HepG2 (cell line): ENCODE measurements at regions not wholly inside any gene's neighbourhood (a gene's known extent, or its start where the extent isn't known, plus 50 kb on each side); places are given as distances from the start of the nearest gene placed in this dataset.

ENCODE experiments used
- ATAC-seq: fragments of 200-7000 bp; cut with Tn5 transposase; 3 replicates; pipeline ENCODE4 v1.9.1; 2020; ENCODE audit warnings: mild to moderate bottlenecking, moderate library complexity
- BruUV-seq: library from RNA; stranded (reverse); fragments of 400-500 nt; replicated peaks from 2 replicates; lab custom pipeline; 2021; lab: Mats Ljungman, UMichigan
- CTCF ChIA-PET: fragments of 300-600 bp; formaldehyde crosslinking; extraction: SDS; loops from one replicate; lab custom pipeline; 2021; ENCODE audit warnings: low total read pairs, inconsistent platforms, low intra/inter-chr PET ratio; lab: Yijun Ruan, JAX
- POLR2A ChIA-PET: fragments of 350-600 bp; sonication (Branson Sonifier 250); formaldehyde crosslinking; loops from one replicate; lab custom pipeline; 2020; ENCODE audit warnings: antibody characterized with exemption, inconsistent platforms; lab: Yijun Ruan, JAX
- DNase-seq: peaks from one replicate; pipeline ENCODE4 v3.0.0-alpha.2; 2015; ENCODE audit warnings: low spot score
- FAIRE-seq: peaks from 3 replicates; lab custom pipeline; 2011; peaks lifted over from hg19 to GRCh38; lab: Jason Lieb, UNC
- H2AFZ ChIP-seq: one replicate; pipeline ENCODE4 v1.6.1; 2011; ENCODE audit warnings: low read length, inconsistent platforms
- H3K27ac ChIP-seq: fragments of 300-600 bp; 3 replicates; pipeline ENCODE4 v1.8.0; 2011; ENCODE audit warnings: mixed run types, mild to moderate bottlenecking, mixed read lengths, low read length, inconsistent platforms; ENCODE audit not compliant: insufficient read depth; ENCODE audit errors: extremely low read length
- H3K27me3 ChIP-seq, 2 experiments: fragments of 200-600 bp in 1 of 2; 2 replicates in 1 of 2; 3 replicates in 1 of 2; pipeline versions ENCODE4 v1.6.0 to v1.8.0; 2011; ENCODE audit warnings: low read length in 2 of 2, mild to moderate bottlenecking in 2 of 2, moderate library complexity in 2 of 2, inconsistent platforms in 1 of 2; ENCODE audit not compliant: insufficient read depth in 2 of 2, control insufficient read depth in 1 of 2
- H3K36me3 ChIP-seq, 2 experiments: fragments of 200-600 bp in 1 of 2; replicated peaks in 1 of 2; 2 replicates in 1 of 2; 3 replicates in 1 of 2; pipeline versions ENCODE4 v1.5.1 to v1.8.0; 2011; ENCODE audit warnings: low read length in 2 of 2, inconsistent platforms in 1 of 2; ENCODE audit not compliant: insufficient read depth in 2 of 2, control insufficient read depth in 1 of 2
- H3K4me1 ChIP-seq: 2 replicates; pipeline ENCODE4 v1.5.1; 2012; ENCODE audit warnings: low read length, inconsistent platforms; ENCODE audit not compliant: insufficient read depth
- H3K4me2 ChIP-seq: 2 replicates; pipeline ENCODE4 v1.6.0; 2011; ENCODE audit warnings: low read depth, low read length, inconsistent platforms
- H3K4me3 ChIP-seq, 3 experiments: fragments of 200-600 bp in 1 of 3; sonication (generic), shearing (Covaris generic) in 1 of 3; replicated peaks in 1 of 3; 2 replicates each; pipeline ENCODE4 v1.5.1; 2011 to 2016; ENCODE audit warnings: low read length in 3 of 3, inconsistent platforms in 2 of 3, low read depth in 2 of 3, mild to moderate bottlenecking in 2 of 3, control low read depth in 1 of 3, mixed read lengths in 1 of 3; ENCODE audit not compliant: insufficient read depth in 1 of 3
- H3K79me2 ChIP-seq: one replicate; pipeline ENCODE4 v1.6.1; 2011; ENCODE audit warnings: low read length, inconsistent platforms; ENCODE audit not compliant: insufficient read depth
- H3K9ac ChIP-seq: 2 replicates; pipeline ENCODE4 v1.6.0; 2011; ENCODE audit warnings: mild to moderate bottlenecking, low read depth, low read length, inconsistent platforms; ENCODE audit not compliant: insufficient read depth
- H3K9me3 ChIP-seq: 2 replicates; pipeline ENCODE4 v1.5.1; 2012; ENCODE audit warnings: mild to moderate bottlenecking, low read length
- H4K20me1 ChIP-seq: 2 replicates; pipeline ENCODE4 v1.6.0; 2011; ENCODE audit warnings: inconsistent platforms, mild to moderate bottlenecking, low read length, moderate library complexity; ENCODE audit not compliant: insufficient read depth
- ARHGAP35 ChIP-seq: sonication (generic); formaldehyde crosslinking; IDR thresholded peaks from 2 replicates; pipeline ENCODE4 v1.9.0; 2022; ENCODE audit warnings: mild to moderate bottlenecking, inconsistent platforms, moderate library complexity, missing genetic modification reagents, borderline replicate concordance
- CHD4 ChIP-seq: fragments of 200-600 bp; sonication (generic); IDR thresholded peaks from 2 replicates; pipeline ENCODE4 v1.7.0; 2017; ENCODE audit warnings: mild to moderate bottlenecking, low read length, borderline replicate concordance
- CREB3 ChIP-seq: sonication (generic); formaldehyde crosslinking; IDR thresholded peaks from 2 replicates; pipeline ENCODE4 v1.5.0; 2020; ENCODE audit warnings: missing genetic modification reagents
- DBP ChIP-seq: sonication (generic); formaldehyde crosslinking; IDR thresholded peaks from 2 replicates; pipeline ENCODE4 v1.4.0; 2020; ENCODE audit warnings: missing genetic modification reagents; ENCODE audit errors: not compliant biosample characterization
- ETV5 ChIP-seq: IDR thresholded peaks from 2 replicates; pipeline ENCODE4 v1.6.1; 2018; ENCODE audit warnings: missing biosample characterization, missing genetic modification reagents, inconsistent platforms, borderline replicate concordance
- FIP1L1 ChIP-seq: fragments of 200-400 bp; formaldehyde crosslinking; IDR thresholded peaks from 2 replicates; pipeline ENCODE4 v1.6.1; 2018; ENCODE audit warnings: low read depth, mild to moderate bottlenecking, low read length, moderate library complexity, borderline replicate concordance; ENCODE audit not compliant: insufficient read depth
- GABPA ChIP-seq, 2 experiments: IDR thresholded peaks; 2 replicates each; pipeline ENCODE4 v1.6.1; 2011 to 2016; ENCODE audit warnings: low read depth in 2 of 2, low read length in 1 of 2, missing biosample characterization in 1 of 2, missing genetic modification characterization in 1 of 2
- HHEX ChIP-seq: IDR thresholded peaks from 2 replicates; pipeline ENCODE4 v1.6.1; 2016; ENCODE audit warnings: control low read depth
- KMT2B ChIP-seq: IDR thresholded peaks from 2 replicates; pipeline ENCODE4 v1.6.1; 2016; ENCODE audit warnings: missing genetic modification reagents, missing compliant biosample characterization
- NAIF1 ChIP-seq: sonication (generic); formaldehyde crosslinking; IDR thresholded peaks from 2 replicates; pipeline ENCODE4 v1.5.0; 2020; ENCODE audit warnings: mild to moderate bottlenecking, missing genetic modification reagents, borderline replicate concordance
- NFE2 ChIP-seq: sonication (generic); formaldehyde crosslinking; IDR thresholded peaks from 2 replicates; pipeline ENCODE4 v1.4.0; 2020; ENCODE audit warnings: missing genetic modification reagents
- PRDM15 ChIP-seq: sonication (generic); formaldehyde crosslinking; IDR thresholded peaks from 2 replicates; pipeline ENCODE4 v1.4.0; 2020; ENCODE audit warnings: missing genetic modification reagents
- REL ChIP-seq: sonication (generic); formaldehyde crosslinking; conservative IDR thresholded peaks from 2 replicates; pipeline ENCODE4 v1.8.0; 2022; ENCODE audit warnings: mild to moderate bottlenecking, missing genetic modification reagents, moderate library complexity
- U2AF2 ChIP-seq: fragments of 200-400 bp; formaldehyde crosslinking; IDR thresholded peaks from 2 replicates; pipeline ENCODE4 v1.6.1; 2017; ENCODE audit warnings: low read depth, mild to moderate bottlenecking, low read length
- ZMAT5 ChIP-seq: sonication (generic); formaldehyde crosslinking; IDR thresholded peaks from 2 replicates; pipeline ENCODE4 v1.5.0; 2020; ENCODE audit warnings: mild to moderate bottlenecking, low read depth, missing genetic modification reagents, borderline replicate concordance
- ZNF354B ChIP-seq: sonication (generic); formaldehyde crosslinking; IDR thresholded peaks from 2 replicates; pipeline ENCODE4 v1.8.0; 2022; ENCODE audit warnings: mild to moderate bottlenecking, missing genetic modification reagents
- ZNF460 ChIP-seq: sonication (generic); formaldehyde crosslinking; IDR thresholded peaks from 2 replicates; pipeline ENCODE4 v1.5.1; 2020; ENCODE audit warnings: missing genetic modification reagents, mild to moderate bottlenecking, borderline replicate concordance
- ZNF678 ChIP-seq: sonication (generic); formaldehyde crosslinking; IDR thresholded peaks from 2 replicates; pipeline ENCODE4 v1.4.0; 2020; ENCODE audit warnings: mild to moderate bottlenecking, missing genetic modification reagents
- WGBS: methylation state at CpG from one replicate; pipeline ENCODE4 v1.1.6; 2017; ENCODE audit warnings: low lambda C conversion rate; 5-methylcytosine and 5-hydroxymethylcytosine counted together
- in situ Hi-C: cut with HindIII; loops from 2 replicates; pipeline ENCODE4 v1.10.0; 2017; ENCODE audit warnings: low pct_unique_long_range_greater_than_20kb; ENCODE audit not compliant: extremely low pct_ligation_motif_present
- intact Hi-C: fragments of 100-400 bp; cut with micrococcal nuclease; formaldehyde crosslinking; loops from one replicate; pipeline ENCODE4 v1.10.0; 2022; ENCODE audit not compliant: unreplicated experiment

GRCh38 chr10:21431799-21432198 lies 93.7 kb downstream of the SKIDA1 start:
- no peaks in the 10 kb centered on the region for H3K36me3 ChIP-seq
- TF ChIP-seq U2AF2 (no peak), GABPA (IDR thresholded peaks at IDR 0.05; ENCODE audit: low read depth, low read length) (no peak), GABPA (CRISPR knock-in tag; IDR thresholded peaks at IDR 0.05; ENCODE audit: low read depth) (no peak), ZNF460 (CRISPR knock-in tag) (no peak), NAIF1 (CRISPR knock-in tag) (no peak), DBP (no peak), ZMAT5 (CRISPR knock-in tag) (no peak), ZNF678 (CRISPR knock-in tag) (no peak), CHD4 (no peak), ETV5 (no peak), REL (CRISPR knock-in tag) (no peak), HHEX (no peak), NFE2 (CRISPR knock-in tag) (no peak), ARHGAP35 (CRISPR knock-in tag) (no peak), ZNF354B (no peak), FIP1L1 (no peak), KMT2B (CRISPR knock-in tag) (no peak), PRDM15 (no peak), CREB3 (CRISPR knock-in tag) (no peak)
- no peaks in the 10 kb centered on the region for H3K79me2 ChIP-seq
- no peak overlapping the region for H2AFZ ChIP-seq
- WGBS = 2% methylated on average over 2 of the region's 2 CpGs
- H3K9ac ChIP-seq = no peak overlapping the region
- in situ Hi-C loops = no loop called here
- peaks cover 2 to 15% of the 10 kb centered on the region in 2 experiments; a peak in 3 of 5 replicates for H3K27me3 ChIP-seq
- ChIA-PET CTCF (no interaction called here), POLR2A (no interaction called here)
- no peak overlapping the region for H3K4me3 ChIP-seq
- intact Hi-C loops = no loop called here
- no peak overlapping the region for H3K27ac ChIP-seq
- H3K4me1 ChIP-seq = peaks cover 14% of the 10 kb centered on the region
- ATAC-seq = no peak
- FAIRE-seq = no peak
- H3K9me3 ChIP-seq = no peaks in the 10 kb centered on the region; the same call in 1 of the 2 replicates
- no TSS peak for BruUV-seq
- no peak overlapping the region for H3K4me2 ChIP-seq
- no peaks in the 10 kb centered on the region for H4K20me1 ChIP-seq
- no peak for DNase-seq
